ENCODE measurements at regions not wholly inside any gene's neighbourhood (a gene's known extent, or its start where the extent isn't known, plus 50 kb on each side); places are given as distances from the start of the nearest gene placed in this dataset.

GRCh38 chr3:95438274-95438673 is 1375.4 kb downstream of the NSUN3 start:
- H3K27me3 ChIP-seq = no peaks in the 10 kb centered on the region
- TF ChIP-seq CTCF (IDR thresholded peaks at IDR 0.05; ENCODE audit: low read depth, low read length) = no peak
- no peaks in the 10 kb centered on the region for H3K4me1 ChIP-seq
- DNase-seq = no peak
- no peak overlapping the region for H3K4me3 ChIP-seq (ENCODE audit: low read depth, low read length)
- H3K9me3 ChIP-seq = no peaks in the 10 kb centered on the region
- no peaks in the 10 kb centered on the region for H3K36me3 ChIP-seq

GRCh38 chr3:95442766-95443165 is 1371.6 kb upstream of the EPHA6 start:
- TF ChIP-seq CTCF (IDR thresholded peaks at IDR 0.05; ENCODE audit: low read depth, low read length) = no peak
- Histone ChIP-seq H3K36me3 (no peaks in the 10 kb centered on the region), H3K27me3 (no peaks in the 10 kb centered on the region), H3K9me3 (no peaks in the 10 kb centered on the region), H3K4me3 (ENCODE audit: low read depth, low read length) (no peak overlapping the region), H3K4me1 (no peaks in the 10 kb centered on the region)
- DNase-seq = no peak

GRCh38 chr3:95449841-95450240 is 1364.6 kb upstream of the EPHA6 start:
- Histone ChIP-seq H3K4me1 (peaks cover 5% of the 10 kb centered on the region; the same call in 1 of the 2 replicates), H3K9me3 (no peaks in the 10 kb centered on the region), H3K27me3 (no peaks in the 10 kb centered on the region), H3K36me3 (no peaks in the 10 kb centered on the region), H3K4me3 (ENCODE audit: low read depth, low read length) (no peak overlapping the region)
- no peak for DNase-seq
- no peak for TF ChIP-seq CTCF (IDR thresholded peaks at IDR 0.05; ENCODE audit: low read depth, low read length)

DNA sequence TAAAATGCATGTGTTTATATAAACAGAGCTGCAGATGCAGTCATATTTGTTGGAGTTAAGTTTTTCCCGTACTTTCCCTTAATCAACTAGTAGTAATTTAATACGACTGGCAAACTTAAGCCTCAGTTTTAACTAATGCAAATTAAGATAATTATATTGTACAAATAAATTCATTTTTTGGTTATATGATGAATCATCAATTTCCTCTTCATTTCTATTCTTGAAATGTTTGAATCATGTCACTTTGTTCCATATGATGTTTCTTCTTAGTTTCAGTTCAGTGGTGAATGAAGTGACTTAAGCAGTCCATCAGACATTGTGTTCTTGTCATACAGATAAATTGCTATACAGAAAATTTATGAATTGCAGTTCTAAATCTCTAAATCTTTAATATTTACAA is 1361.2 kb upstream of the EPHA6 start:
- peaks cover 5% of the 10 kb centered on the region; the same call in 1 of the 2 replicates for H3K4me1 ChIP-seq
- TF ChIP-seq CTCF (IDR thresholded peaks at IDR 0.05; ENCODE audit: low read depth, low read length) = no peak
- H3K9me3 ChIP-seq = no peaks in the 10 kb centered on the region

DNA sequence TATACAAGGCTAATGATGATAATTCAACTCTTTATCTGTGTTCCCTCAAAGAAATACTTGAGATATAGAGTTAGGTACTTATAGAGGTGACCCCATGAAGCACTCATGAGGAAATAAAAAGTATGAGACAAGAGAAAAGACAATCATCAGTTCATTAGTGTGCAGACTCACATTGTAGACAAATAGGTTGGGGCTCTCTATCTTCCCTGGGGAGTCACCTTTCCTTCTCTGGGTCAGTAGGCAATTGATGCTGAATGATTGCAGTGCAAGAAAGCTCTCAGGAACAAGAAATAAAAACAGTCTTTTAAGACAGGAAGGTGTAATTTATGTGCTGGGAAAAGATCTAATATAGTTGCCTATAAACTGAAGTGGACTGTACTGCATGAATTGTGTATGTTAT is 1357.6 kb upstream of the EPHA6 start:
- TF ChIP-seq CTCF (IDR thresholded peaks at IDR 0.05; ENCODE audit: low read depth, low read length) = no peak
- no peak for DNase-seq
- Histone ChIP-seq H3K4me3 (ENCODE audit: low read depth, low read length) (no peak overlapping the region), H3K27me3 (no peaks in the 10 kb centered on the region), H3K4me1 (no peaks in the 10 kb centered on the region; the same call in 1 of the 2 replicates), H3K36me3 (no peaks in the 10 kb centered on the region), H3K9me3 (no peaks in the 10 kb centered on the region)

More for the DNA sequence above, 1361.2 kb upstream of the EPHA6 start:
- DNase-seq = no peak
- Histone ChIP-seq H3K36me3 (no peaks in the 10 kb centered on the region), H3K27me3 (no peaks in the 10 kb centered on the region), H3K4me3 (ENCODE audit: low read depth, low read length) (no peak overlapping the region)

DNA sequence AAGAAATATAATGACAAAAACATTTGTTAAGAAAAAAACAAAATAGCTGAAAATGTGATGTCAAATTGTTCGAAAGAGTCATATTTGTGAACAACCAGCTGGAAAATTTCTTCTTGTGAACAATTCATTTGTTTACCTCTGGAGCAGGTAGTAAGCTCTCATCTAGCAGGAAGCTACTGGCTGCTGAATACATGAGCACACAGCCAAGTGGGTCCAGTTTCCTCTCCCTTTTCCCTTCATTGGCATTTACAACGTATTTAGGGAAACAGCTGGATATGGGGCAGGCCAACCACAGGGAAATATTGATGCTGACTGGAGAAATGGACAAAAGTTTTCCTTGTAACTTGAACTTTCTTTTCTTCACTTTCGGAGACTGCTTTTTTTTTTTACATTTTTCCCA is 1354.7 kb upstream of the EPHA6 start:
- no peak for TF ChIP-seq CTCF (IDR thresholded peaks at IDR 0.05; ENCODE audit: low read depth, low read length)
- Histone ChIP-seq H3K9me3 (no peaks in the 10 kb centered on the region), H3K4me3 (ENCODE audit: low read depth, low read length) (no peak overlapping the region), H3K27me3 (no peaks in the 10 kb centered on the region), H3K36me3 (no peaks in the 10 kb centered on the region), H3K4me1 (no peaks in the 10 kb centered on the region; the same call in 1 of the 2 replicates)
- no peak for DNase-seq
